Eye (tissue), 1 donor: ENCODE measurements at regions not wholly inside any gene's neighbourhood (a gene's known extent, or its start where the extent isn't known, plus 50 kb on each side); places are given as distances from the start of the nearest gene placed in this dataset.

Experiments used
- DNase-seq: peaks from one replicate; pipeline ENCODE4 v3.0.0-alpha.2; 2015

GRCh38 chr2:129117434-129117833, 798.8 kb upstream of the HS6ST1 start:
- peak; percentile 12 for DNase-seq

GRCh38 chr2:129118296-129118695, 799.6 kb upstream of the HS6ST1 start:
- DNase-seq: no peak

DNA sequence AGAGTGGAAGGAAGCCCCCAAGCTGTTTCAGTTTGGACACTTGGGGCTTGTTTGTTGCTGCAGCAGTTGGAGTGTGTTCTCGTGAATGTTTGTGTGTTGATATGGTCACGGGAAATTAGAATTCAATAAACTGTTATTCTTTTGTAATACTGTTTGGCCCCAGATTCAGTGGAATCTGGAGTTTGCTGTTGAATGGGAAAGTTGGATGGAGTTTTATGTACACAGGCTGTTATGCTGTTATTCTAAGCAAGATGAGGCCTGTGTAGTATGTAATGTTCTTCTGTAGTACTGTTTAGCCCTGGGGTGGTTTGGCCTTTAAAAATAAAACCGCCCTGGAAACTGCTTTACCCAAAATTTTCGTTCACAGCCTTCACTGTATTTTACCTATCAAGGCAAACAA, 810.4 kb upstream of the HS6ST1 start:
- peak; percentile 14 for DNase-seq

DNA sequence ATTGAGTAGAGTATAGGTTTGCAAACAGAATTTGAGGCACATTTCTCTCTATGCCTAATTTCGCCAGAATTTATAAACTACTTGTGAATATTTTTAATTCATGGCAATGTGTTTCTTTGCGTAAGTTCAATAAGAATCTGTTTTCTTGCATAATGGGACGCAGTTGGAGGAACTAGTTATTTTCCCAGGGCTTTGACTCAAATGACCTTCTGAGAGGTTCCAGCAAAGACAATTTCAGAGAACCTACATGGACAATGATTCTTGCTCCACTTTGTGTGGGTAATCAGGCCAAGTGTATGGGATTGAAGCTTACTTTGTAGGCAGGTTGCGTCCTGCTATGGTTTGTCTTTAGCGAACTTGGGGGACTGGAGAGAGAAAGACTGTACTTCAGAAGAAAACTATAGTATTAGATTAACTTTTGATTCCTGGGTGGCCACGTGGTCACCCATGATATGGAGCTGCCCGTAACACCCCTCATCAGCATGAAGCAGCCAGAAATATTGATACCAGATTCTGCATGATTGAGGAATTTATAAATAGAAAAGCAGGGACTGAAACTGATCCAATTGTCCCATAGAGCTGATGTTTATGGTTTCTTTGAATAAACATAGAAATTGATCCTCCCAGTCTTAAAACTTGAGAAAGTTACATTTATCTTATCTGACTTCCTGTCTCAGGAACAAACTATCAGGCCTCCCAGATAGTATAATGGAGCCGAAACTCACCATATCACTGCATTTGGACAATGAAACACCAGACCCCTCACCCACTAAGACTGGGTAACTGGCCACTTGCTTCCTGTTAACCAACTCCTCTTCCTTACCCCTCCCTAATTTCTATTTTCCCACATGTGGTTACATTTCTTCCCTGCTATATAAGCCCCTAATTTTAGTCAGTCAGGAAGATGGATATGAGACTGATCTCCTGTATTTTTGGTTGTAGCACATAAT, 815.3 kb upstream of the HS6ST1 start:
- no peak for DNase-seq

DNA sequence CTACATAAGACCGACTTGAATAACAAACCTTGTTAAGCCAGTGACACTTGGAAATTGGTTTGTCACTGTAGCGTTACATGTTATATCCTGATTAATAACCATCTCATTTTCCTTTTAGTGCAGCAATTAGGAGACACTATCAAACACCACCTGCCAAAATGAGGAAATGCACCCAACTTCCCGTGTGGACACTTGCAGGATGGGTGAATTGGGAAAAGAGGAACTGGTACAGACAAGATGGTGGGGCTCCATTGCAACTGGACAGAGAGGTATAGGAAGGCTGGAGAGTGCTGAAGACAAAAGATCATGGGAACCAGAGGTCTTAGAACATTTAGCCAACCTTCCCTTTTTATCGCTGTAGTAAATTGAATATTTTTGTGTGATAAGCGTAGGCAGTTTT, 816.3 kb upstream of the HS6ST1 start:
- no peak for DNase-seq

DNA sequence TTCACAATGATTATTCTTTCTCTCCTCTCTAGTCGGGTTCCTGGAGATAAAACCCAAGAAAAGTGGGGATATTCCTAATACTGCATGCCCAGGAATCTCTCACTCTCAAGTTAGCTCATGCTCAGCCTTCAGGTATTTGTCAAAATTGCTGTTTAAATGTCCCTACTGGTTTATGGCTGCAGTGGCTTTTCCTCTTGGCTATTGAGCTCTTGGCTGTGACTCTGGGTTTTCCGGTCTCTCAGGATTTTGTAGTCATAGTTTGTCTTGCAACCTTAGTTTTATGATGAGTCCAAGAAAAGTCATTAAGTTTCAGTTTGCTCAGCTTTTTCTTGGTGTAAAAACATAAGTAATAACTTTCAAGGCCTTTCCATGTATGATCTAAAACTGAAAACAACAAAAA, 820.7 kb upstream of the HS6ST1 start:
- DNase-seq: no peak

- DNase-seq: no peak
Observed at GRCh38 chr2:129142465-129142864, 823.8 kb upstream of the HS6ST1 start.

DNA sequence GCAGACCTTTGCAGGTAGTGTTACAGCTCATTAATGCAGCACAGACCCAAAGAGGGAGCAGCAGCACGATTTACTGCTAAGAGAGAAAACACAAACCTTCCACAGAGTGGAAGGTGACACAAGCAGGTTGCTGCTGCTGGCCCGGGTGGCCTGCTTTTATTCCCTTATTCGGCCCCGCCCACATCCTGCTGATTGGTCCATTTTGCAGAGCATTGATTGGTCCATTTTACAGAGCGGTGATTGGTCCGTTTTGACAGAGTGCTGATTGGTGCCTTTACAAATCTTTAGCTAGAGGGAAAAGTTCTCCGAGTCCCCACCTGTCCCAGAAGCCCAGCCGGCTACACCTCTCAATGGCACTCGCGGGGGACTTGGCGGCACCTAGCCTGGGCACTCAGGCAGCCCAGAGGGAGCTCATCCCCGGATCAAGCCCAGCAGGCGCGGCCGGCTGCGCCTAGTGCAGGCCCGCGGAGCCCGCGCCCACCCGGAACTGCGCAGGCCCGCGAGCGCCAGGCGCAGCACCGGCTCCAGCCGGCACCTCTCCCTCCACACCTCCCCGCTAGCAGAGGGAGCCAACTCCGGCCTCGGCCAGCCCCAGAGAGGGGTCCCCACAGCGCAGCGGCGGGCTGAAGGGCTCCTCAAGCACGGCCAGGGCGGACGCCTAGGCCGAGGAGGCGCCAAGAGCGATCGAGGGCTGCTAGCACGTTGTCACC, 825.6 kb upstream of the HS6ST1 start:
- DNase-seq: no peak

DNA sequence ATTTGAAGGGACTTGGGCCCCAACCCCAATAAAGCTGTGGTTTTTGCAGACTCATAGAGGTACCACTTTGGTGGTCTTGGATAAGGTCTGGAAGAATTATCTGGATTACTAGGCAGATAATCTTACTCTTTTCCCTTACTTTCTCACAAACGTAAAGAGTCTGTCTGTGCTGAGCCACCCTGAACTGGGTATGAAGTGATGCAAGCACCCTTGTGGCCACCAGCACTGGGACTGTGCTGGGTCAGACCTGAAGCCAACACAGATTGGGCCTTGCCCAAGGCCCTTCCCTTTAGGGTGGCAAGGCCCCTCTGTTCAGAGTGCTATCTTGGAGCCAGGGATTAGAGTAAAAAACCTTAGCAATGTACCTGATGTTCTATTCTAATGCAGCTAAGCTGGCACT, 827.0 kb upstream of the RAB6C start:
- DNase-seq: no peak

DNA sequence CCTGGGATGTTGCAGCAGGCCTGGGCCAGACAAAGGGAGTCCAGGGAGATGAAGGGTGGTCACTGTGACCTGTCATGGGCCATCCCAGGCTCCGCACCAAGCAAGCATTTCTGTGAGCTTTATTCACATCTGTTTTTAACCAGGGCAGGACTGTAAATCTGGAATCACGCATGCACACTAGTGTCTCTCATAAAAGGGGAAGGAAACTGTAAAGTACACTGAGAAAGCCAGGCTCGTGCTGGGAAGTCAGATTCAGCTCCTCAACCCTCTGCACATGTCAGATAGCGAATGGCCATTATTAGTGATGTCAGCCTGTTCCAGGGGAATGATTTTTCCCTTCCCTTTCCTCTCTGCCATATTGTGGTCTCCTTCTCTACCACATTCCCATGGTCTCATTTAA, 818.6 kb upstream of the RAB6C start:
- DNase-seq: no peak

DNA sequence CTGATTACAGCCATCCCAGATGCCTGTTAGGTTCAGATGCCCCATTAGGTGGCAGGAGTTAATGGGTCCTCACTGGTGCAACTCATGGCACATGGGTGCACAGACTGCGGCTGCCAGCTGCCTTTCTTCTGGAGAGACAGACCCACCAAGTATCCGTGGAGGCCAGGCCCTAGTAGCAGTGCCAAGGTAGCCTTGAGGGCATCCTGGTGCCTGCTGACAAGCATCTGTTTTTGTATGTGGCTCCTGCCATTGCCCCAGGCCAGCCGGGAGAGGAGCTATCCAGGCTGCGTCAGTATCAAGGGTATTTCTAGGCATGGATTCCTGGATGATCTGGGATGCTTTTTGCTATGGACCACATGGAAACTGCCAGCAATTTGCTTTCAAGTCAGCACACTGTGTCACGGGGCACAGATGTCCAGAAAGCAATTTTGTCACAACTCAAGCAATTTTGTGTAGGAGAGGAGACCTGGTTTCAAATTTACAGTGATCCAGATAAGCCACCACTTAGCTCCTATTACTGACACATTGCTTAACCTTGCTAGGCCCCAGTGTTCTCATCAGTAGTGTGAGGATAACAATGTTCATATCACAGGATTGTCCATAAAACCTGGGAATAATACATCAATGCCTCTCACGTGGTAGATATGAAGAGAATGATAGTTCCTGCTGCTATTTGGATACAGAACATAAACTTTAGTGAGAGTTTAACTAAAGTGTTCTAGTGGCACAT, 815.1 kb upstream of the RAB6C start:
- no peak for DNase-seq

DNA sequence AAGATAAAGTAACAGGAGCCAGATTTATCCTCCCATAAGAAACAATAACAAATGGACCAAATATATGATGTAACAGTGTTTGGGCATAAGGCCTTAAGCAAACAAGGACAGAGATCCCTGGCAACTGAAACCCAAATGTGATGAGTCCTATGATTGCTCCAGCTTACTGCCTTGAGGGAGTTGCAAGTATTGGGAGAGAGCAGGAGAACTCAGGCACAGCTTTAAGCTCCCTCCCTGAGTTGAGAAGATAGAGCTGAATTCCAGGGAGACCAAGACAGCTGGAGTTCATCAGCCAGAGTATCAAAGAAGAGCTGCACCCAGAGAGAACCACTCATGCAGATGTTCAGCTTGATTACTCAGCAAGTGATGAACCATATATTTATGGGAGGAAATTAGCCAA, 814.5 kb upstream of the RAB6C start:
- peak; percentile 41 for DNase-seq

- no peak for DNase-seq
Observed at GRCh38 chr2:129167456-129167855, 812.0 kb upstream of the RAB6C start.

DNA sequence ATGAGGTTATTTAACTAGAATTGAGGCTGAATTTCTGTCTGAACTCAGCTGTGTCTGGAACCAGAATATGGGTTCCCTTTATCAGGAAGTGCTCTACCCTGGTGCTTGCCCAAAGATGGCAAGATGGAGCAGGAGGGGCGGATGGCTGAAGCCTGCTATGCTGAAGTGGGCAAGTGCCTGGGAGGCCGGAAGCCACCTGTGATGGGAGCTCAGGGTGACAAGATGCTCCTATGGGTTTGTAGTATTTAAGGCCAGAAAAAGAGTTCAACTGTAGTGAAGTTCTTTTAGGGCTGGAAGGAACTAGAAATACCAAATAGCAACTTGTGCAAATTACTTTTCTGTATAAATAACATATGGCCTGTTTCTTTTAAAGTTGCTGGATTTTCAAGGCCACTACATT, 808.9 kb upstream of the RAB6C start:
- DNase-seq: no peak

DNA sequence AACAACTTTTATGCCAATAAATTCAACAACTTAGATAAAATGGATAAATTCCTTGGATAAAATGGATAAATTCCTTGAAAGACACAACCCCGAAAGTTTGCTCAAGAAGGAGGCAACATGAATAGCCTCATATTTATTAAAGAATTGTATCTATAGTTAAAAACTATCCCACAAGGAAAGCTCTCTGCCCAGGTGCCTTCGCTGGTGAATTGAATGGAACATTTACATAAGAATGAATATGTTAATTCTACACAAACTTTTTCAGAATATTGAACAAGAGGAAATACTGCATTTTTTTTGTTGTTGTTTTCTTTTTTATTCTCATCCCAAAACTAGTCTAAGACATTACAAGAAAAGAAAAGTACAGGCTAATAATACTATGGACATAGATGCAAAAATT, 805.3 kb upstream of the RAB6C start:
- DNase-seq: no peak

- no peak for DNase-seq
Observed at GRCh38 chr2:129175051-129175450, 804.4 kb upstream of the RAB6C start.

GRCh38 chr2:129176375-129176774, 803.1 kb upstream of the RAB6C start:
- no peak for DNase-seq

GRCh38 chr2:129178356-129178755, 801.1 kb upstream of the RAB6C start:
- DNase-seq: no peak

DNA sequence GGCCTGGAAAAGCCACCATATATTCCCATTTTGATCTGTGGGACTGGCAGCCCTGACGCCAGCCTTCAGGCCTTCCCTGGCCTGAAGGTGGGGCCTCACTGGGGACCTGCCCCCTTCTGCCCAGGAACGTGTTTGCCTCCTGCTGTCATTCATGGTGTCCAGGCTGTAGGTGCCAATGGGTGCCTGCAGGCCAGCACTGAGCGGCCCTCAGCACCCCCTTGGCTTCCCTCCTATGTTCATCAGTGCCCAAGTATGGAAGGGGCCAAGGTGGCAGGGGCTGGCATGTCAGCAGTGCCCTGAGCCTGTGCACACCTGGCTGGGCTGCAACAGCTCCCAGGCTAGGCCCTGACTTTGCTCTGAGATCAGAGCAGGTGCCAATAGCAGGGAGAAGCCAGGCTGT, 800.3 kb upstream of the RAB6C start:
- DNase-seq: no peak

- no peak for DNase-seq
Observed at GRCh38 chr2:129180124-129180716, 799.2 kb upstream of the RAB6C start.

DNA sequence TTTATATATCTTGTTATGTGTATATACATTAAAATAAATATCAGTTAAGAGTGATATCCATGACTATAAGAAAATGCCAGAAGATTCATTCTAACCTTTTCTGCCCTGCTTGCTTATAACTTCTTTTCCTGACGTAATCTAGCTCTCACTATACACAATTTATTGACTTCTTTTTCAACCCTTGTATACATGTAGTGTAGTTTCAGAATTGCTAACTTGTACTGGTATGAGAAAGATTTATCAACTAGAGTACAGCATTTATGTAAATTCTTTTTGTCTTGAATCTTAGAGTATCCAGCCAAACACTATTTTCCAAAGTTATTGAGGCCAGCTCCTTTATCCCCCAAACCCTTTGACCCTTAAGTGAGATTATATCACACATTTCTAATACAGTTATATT, 798.0 kb upstream of the RAB6C start:
- no peak for DNase-seq

DNA sequence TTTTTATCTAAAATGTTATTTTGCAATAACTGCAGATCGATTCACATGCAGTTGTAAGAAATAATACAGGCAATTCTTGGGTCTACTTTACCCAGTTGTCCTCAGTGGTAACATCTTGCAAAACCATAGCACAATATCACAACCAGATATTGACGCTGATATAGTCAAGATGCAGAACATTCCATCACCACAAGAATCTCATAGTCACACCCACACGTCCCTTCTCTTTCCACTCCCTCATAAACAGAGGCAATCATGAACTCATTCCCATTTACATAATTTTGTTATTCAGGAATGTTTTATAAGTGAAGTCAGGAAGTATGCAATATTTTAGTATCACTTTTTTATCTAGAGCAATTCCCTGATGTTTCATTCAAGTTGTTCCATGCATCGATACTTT, 797.5 kb upstream of the RAB6C start:
- no peak for DNase-seq

DNA sequence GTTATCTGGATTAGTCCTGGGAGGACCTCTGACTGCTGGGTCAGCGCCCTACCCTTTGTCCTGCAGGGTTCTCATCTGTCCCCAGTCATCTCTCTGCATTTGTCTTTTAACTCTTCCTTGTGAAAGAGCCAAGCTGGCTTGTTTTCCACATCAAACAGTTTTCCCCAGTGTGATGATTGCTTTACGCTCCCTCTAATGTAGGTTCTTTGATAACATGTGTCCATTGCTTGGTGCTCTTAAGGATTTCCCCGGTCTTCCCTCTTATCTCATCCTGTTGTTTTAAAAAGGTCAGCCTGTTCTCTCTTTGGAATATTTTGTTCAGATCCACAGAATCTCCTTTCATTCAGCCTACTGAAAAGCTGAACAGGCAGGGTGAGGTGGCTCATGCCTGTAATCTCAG, 792.1 kb upstream of the RAB6C start:
- no peak for DNase-seq
